Keratinocyte (primary cell): ENCODE measurements at regions not wholly inside any gene's neighbourhood (a gene's known extent, or its start where the extent isn't known, plus 50 kb on each side); places are given as distances from the start of the nearest gene placed in this dataset.

Experiments used
- DNase-seq: peaks from one replicate; pipeline ENCODE4 v3.0.0-alpha.2; 2011; ENCODE audit warnings: low read depth, missing footprints, low spot score
- FAIRE-seq: peaks from 2 replicates; lab custom pipeline; 2011; peaks lifted over from hg19 to GRCh38; lab: Jason Lieb, UNC
- H2AFZ ChIP-seq: 2 replicates; pipeline ENCODE4 v1.6.0; 2012; ENCODE audit warnings: low read length, control low read depth, inconsistent platforms; ENCODE audit not compliant: control insufficient read depth
- H3K27ac ChIP-seq: 2 replicates; pipeline ENCODE4 v1.5.1; 2011; ENCODE audit warnings: low read length; ENCODE audit not compliant: control insufficient read depth, insufficient read depth
- H3K27me3 ChIP-seq: 3 replicates; pipeline ENCODE4 v1.6.0; 2011; ENCODE audit warnings: low read length; ENCODE audit not compliant: control insufficient read depth, insufficient read depth; ENCODE audit errors: extremely low read depth
- H3K36me3 ChIP-seq, 2 experiments: 2 replicates in 1 of 2; 3 replicates in 1 of 2; pipeline ENCODE4 v1.5.1; 2011; ENCODE audit warnings: low read length in 2 of 2, mild to moderate bottlenecking in 1 of 2; ENCODE audit not compliant: control insufficient read depth in 2 of 2, insufficient read depth in 2 of 2; ENCODE audit errors: extremely low read depth in 1 of 2
- H3K4me1 ChIP-seq: 3 replicates; pipeline ENCODE4 v1.5.1; 2011; ENCODE audit warnings: low read length; ENCODE audit not compliant: control insufficient read depth, insufficient read depth; ENCODE audit errors: extremely low read depth
- H3K4me2 ChIP-seq: 3 replicates; pipeline ENCODE4 v1.6.0; 2011; ENCODE audit warnings: low read depth, low read length; ENCODE audit not compliant: control insufficient read depth, insufficient read depth; ENCODE audit errors: extremely low read depth
- H3K4me3 ChIP-seq, 3 experiments: fragments of 200-600 bp in 1 of 3; sonication (generic) in 1 of 3; 2 replicates in 2 of 3; 3 replicates in 1 of 3; pipeline ENCODE4 v1.5.1; 2011 to 2016; ENCODE audit warnings: low read length in 3 of 3, mild to moderate bottlenecking in 3 of 3, control low read depth in 2 of 3, inconsistent platforms in 1 of 3, low read depth in 1 of 3, mixed read lengths in 1 of 3, mixed run types in 1 of 3, moderate library complexity in 1 of 3; ENCODE audit not compliant: control insufficient read depth in 2 of 3, insufficient read depth in 2 of 3; ENCODE audit errors: extremely low read depth in 1 of 3
- H3K79me2 ChIP-seq: 2 replicates; pipeline ENCODE4 v1.6.0; 2012; ENCODE audit warnings: low read length; ENCODE audit not compliant: control insufficient read depth, insufficient read depth
- H3K9ac ChIP-seq: 3 replicates; pipeline ENCODE4 v1.6.0; 2011; ENCODE audit warnings: low read length; ENCODE audit not compliant: control insufficient read depth, insufficient read depth; ENCODE audit errors: extremely low read depth
- H3K9me1 ChIP-seq: 3 replicates; pipeline ENCODE4 v1.6.0; 2011; ENCODE audit warnings: low read length; ENCODE audit not compliant: control insufficient read depth, insufficient read depth; ENCODE audit errors: extremely low read depth
- H3K9me3 ChIP-seq: 2 replicates; pipeline ENCODE4 v1.5.1; 2012; ENCODE audit warnings: low read depth, low read length; ENCODE audit not compliant: control insufficient read depth
- H4K20me1 ChIP-seq: 3 replicates; pipeline ENCODE4 v1.6.0; 2011; ENCODE audit warnings: low read length; ENCODE audit not compliant: control insufficient read depth, insufficient read depth; ENCODE audit errors: extremely low read depth
- EZH2 ChIP-seq: IDR thresholded peaks from one replicate; pipeline ENCODE4 v1.6.1; 2012; ENCODE audit warnings: inconsistent platforms, mild to moderate bottlenecking, low read length, moderate library complexity
- dilution Hi-C: fragments of 300-500 bp; cut with MboI; formaldehyde crosslinking; loops from one replicate; pipeline ENCODE4 v1.7.0; 2020; ENCODE audit warnings: low sequenced_read_pairs; ENCODE audit not compliant: extremely low pct_ligation_motif_present
- TF ChIP-seq, protein P1 (sequence below), 3 experiments: IDR thresholded peaks in 1 of 3; conservative IDR thresholded peaks in 1 of 3; optimal IDR thresholded peaks in 1 of 3; 2 replicates in 2 of 3; 3 replicates in 1 of 3; pipeline versions ENCODE3 to v1.5.1; 2011; ENCODE audit warnings: low read length in 3 of 3, mild to moderate bottlenecking in 3 of 3, moderate library complexity in 2 of 3, control low read depth in 1 of 3, inconsistent platforms in 1 of 3; ENCODE audit not compliant: insufficient read depth in 2 of 3; ENCODE audit errors: extremely low read depth in 1 of 3

DNA sequence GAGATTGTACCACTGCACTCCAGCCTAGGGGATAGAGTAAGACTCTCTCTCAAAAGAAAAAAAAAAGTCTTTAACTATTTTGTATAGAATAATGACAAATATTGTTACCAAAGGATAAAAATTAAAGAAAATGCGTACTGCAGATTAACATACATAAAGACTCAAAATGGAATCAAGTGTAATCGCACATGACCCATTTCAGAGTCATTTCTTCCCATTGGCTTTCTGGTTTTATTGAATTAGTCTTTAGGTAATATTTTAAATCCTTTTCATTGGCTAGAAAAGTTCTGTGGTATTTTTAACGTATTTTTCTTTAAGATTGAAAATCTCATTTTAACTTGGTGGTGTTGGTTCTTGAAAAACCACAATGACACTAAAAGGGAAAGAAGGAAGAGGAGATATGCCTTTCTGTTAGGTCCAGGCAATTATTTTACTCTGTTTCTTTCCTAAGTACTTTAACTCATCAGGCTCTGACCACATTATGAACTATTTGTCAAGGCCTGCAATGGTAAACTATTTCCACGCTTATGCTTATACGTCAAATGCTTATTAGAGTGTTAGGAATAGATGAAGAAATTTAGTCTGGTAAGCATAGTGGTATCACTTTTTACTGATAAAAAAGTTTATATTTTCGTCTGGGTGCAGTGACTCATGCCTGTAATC lies 52.3 kb downstream of the PLEKHG1 start:
- Histone ChIP-seq H3K4me3 (no peak overlapping the region), H3K36me3 (no peaks in the 10 kb centered on the region), H3K27ac (no peak overlapping the region), H3K9ac (no peak overlapping the region), H3K27me3 (no peaks in the 10 kb centered on the region), H3K4me2 (no peak overlapping the region), H3K9me1 (no peaks in the 10 kb centered on the region), H3K79me2 (no peaks in the 10 kb centered on the region), H4K20me1 (no peaks in the 10 kb centered on the region), H3K4me1 (no peaks in the 10 kb centered on the region), H3K9me3 (no peaks in the 10 kb centered on the region), H2AFZ (no peak overlapping the region)
- TF ChIP-seq, protein P1, sequence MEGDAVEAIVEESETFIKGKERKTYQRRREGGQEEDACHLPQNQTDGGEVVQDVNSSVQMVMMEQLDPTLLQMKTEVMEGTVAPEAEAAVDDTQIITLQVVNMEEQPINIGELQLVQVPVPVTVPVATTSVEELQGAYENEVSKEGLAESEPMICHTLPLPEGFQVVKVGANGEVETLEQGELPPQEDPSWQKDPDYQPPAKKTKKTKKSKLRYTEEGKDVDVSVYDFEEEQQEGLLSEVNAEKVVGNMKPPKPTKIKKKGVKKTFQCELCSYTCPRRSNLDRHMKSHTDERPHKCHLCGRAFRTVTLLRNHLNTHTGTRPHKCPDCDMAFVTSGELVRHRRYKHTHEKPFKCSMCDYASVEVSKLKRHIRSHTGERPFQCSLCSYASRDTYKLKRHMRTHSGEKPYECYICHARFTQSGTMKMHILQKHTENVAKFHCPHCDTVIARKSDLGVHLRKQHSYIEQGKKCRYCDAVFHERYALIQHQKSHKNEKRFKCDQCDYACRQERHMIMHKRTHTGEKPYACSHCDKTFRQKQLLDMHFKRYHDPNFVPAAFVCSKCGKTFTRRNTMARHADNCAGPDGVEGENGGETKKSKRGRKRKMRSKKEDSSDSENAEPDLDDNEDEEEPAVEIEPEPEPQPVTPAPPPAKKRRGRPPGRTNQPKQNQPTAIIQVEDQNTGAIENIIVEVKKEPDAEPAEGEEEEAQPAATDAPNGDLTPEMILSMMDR (optimal IDR thresholded peaks at IDR 0.05 in 1 of 3, IDR thresholded peaks at IDR 0.05 in 1 of 3, conservative IDR thresholded peaks at IDR 0.05 in 1 of 3; ENCODE audit: extremely low read depth in 1 of 3, insufficient read depth in 2 of 3, low read length in 3 of 3), result no peak
- TF ChIP-seq EZH2, result no peak
- FAIRE-seq, result no peak
- DNase-seq, result no peak
- dilution Hi-C loops, result no loop called here

DNA sequence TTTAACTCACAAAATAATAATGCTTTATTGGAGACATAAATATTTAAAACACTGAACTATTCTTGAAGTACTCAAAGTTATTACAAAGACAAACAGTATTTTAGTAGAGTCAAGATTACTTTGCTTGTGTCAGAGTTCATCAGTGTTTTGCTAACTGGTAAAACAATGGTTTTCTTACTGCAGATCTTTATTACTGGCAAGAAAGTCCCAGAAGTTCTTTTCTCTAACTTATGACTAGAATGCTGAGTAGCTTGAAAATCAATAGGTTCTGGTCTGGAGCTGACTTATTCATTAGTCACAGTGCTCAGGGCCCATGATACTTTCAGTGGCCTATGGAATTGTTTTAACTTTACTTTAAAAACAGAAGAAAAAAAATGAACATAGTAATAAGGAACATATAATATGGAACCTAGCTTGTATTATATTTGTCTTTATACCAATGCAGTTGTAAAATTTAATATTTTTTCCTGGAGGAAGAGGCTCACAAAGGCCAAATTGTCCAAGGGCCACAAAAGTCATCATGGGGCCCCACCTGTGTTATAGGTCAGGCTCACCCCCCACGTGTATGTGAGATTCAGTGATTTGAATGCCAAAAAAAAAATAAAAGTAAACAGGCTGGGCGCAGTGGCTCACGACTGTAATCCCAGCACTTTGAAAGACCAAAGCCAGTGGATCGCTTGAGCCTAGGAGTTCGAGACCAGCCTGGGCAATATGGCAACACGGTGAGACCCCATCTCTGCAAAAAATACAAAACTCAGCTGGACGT lies 53.3 kb downstream of the PLEKHG1 start:
- Histone ChIP-seq H3K9ac (no peak overlapping the region), H3K27ac (no peak overlapping the region), H3K27me3 (no peaks in the 10 kb centered on the region), H3K9me1 (no peaks in the 10 kb centered on the region), H3K4me2 (no peak overlapping the region), H3K4me3 (no peak overlapping the region), H3K79me2 (no peaks in the 10 kb centered on the region), H4K20me1 (no peaks in the 10 kb centered on the region), H2AFZ (no peak overlapping the region), H3K9me3 (no peaks in the 10 kb centered on the region), H3K36me3 (no peaks in the 10 kb centered on the region), H3K4me1 (no peaks in the 10 kb centered on the region)
- dilution Hi-C loops, result no loop called here
- TF ChIP-seq, protein P1 (optimal IDR thresholded peaks at IDR 0.05 in 1 of 3, IDR thresholded peaks at IDR 0.05 in 1 of 3, conservative IDR thresholded peaks at IDR 0.05 in 1 of 3; ENCODE audit: extremely low read depth in 1 of 3, insufficient read depth in 2 of 3, low read length in 3 of 3), result no peak
- no peak for TF ChIP-seq EZH2
- FAIRE-seq (no peak), DNase-seq (no peak)
